ENCODE measurements at regions not wholly inside any gene's neighbourhood (a gene's known extent, or its start where the extent isn't known, plus 50 kb on each side); places are given as distances from the start of the nearest gene placed in this dataset.
"Not testable (repeated sequence)": the region's sequence is repeated elsewhere in the genome, so short reads cannot be mapped to it uniquely, and the experiment has no call there.

- H3K4me1 Mint-ChIP-seq, result peaks cover 2% of the 10 kb centered on the region
- POLR2A ChIA-PET, result no interaction called here
- H3K9me3 Mint-ChIP-seq, result peaks cover 13% of the 10 kb centered on the region
- DNase-seq (no peak), ATAC-seq (ENCODE audit: low read depth) (no peak)
- H3K4me3 Mint-ChIP-seq, result no peak overlapping the region
- H3K36me3 Mint-ChIP-seq, result no peaks in the 10 kb centered on the region
- no peaks in the 10 kb centered on the region for H3K27me3 Mint-ChIP-seq
- no peak overlapping the region for H3K27ac Mint-ChIP-seq
Observed at GRCh38 chr15:19988094-19988660, 553.4 kb downstream of the GOLGA6L6 start.

GRCh38 chr15:19987389-19988048 lies 554.1 kb downstream of the GOLGA6L6 start:
- H3K4me3 Mint-ChIP-seq, result no peak overlapping the region
- ATAC-seq (ENCODE audit: low read depth) (no peak), DNase-seq (no peak)
- POLR2A ChIA-PET, result no interaction called here
- no peak overlapping the region for H3K27ac Mint-ChIP-seq
- H3K36me3 Mint-ChIP-seq, result no peaks in the 10 kb centered on the region
- H3K27me3 Mint-ChIP-seq, result no peaks in the 10 kb centered on the region
- peaks cover 2% of the 10 kb centered on the region for H3K4me1 Mint-ChIP-seq
- peaks cover 13% of the 10 kb centered on the region for H3K9me3 Mint-ChIP-seq

- Mint-ChIP-seq H3K4me1 (peaks cover 2% of the 10 kb centered on the region), H3K9me3 (peaks cover 6% of the 10 kb centered on the region), H3K4me3 (no peak overlapping the region), H3K36me3 (no peaks in the 10 kb centered on the region), H3K27me3 (no peaks in the 10 kb centered on the region), H3K27ac (no peak overlapping the region)
- ATAC-seq (ENCODE audit: low read depth) (peak; percentile 47), DNase-seq (no peak)
- POLR2A ChIA-PET, result no interaction called here
Observed at GRCh38 chr15:19984101-19984500, 557.5 kb downstream of the GOLGA6L6 start.

- no peak overlapping the region for H3K27ac Mint-ChIP-seq
- no peaks in the 10 kb centered on the region for H3K36me3 Mint-ChIP-seq
- POLR2A ChIA-PET, result no interaction called here
- H3K9me3 Mint-ChIP-seq, result no peaks in the 10 kb centered on the region
- H3K27me3 Mint-ChIP-seq, result no peaks in the 10 kb centered on the region
- no peaks in the 10 kb centered on the region for H3K4me1 Mint-ChIP-seq
- ATAC-seq (ENCODE audit: low read depth) (no peak), DNase-seq (no peak)
- no peak overlapping the region for H3K4me3 Mint-ChIP-seq
Observed at GRCh38 chr15:19974998-19975397, 566.6 kb downstream of the GOLGA6L6 start.

- DNase-seq (peak; percentile 33), ATAC-seq (ENCODE audit: low read depth) (no peak)
- Mint-ChIP-seq H3K4me1 (no peaks in the 10 kb centered on the region), H3K27me3 (no peaks in the 10 kb centered on the region), H3K27ac (no peak overlapping the region), H3K4me3 (no peak overlapping the region), H3K36me3 (no peaks in the 10 kb centered on the region), H3K9me3 (peaks cover 2% of the 10 kb centered on the region)
- POLR2A ChIA-PET, result no interaction called here
Observed at GRCh38 chr15:19973718-19974117, 567.9 kb downstream of the GOLGA6L6 start.

- DNase-seq; H3K4me3 Mint-ChIP-seq; H3K36me3 Mint-ChIP-seq; POLR2A ChIA-PET; H3K27me3 Mint-ChIP-seq; H3K4me1 Mint-ChIP-seq; H3K27ac Mint-ChIP-seq; H3K9me3 Mint-ChIP-seq; ATAC-seq (ENCODE audit: low read depth): not testable (repeated sequence)
Observed at GRCh38 chr15:19972582-19972981, 569.0 kb downstream of the GOLGA6L6 start.

GRCh38 chr15:19965574-19965973 lies 576.0 kb downstream of the GOLGA6L6 start:
- H3K4me3 Mint-ChIP-seq; H3K4me1 Mint-ChIP-seq; POLR2A ChIA-PET; H3K27me3 Mint-ChIP-seq; H3K27ac Mint-ChIP-seq; H3K9me3 Mint-ChIP-seq; DNase-seq; H3K36me3 Mint-ChIP-seq; ATAC-seq (ENCODE audit: low read depth): not testable (repeated sequence)

GRCh38 chr15:19964480-19964879 lies 577.1 kb downstream of the GOLGA6L6 start:
- H3K4me1 Mint-ChIP-seq; DNase-seq; POLR2A ChIA-PET; H3K27me3 Mint-ChIP-seq; H3K4me3 Mint-ChIP-seq; H3K9me3 Mint-ChIP-seq; H3K36me3 Mint-ChIP-seq; ATAC-seq (ENCODE audit: low read depth); H3K27ac Mint-ChIP-seq: not testable (repeated sequence)

GRCh38 chr15:19956124-19956796 lies 585.3 kb downstream of the GOLGA6L6 start:
- DNase-seq (no peak), ATAC-seq (ENCODE audit: low read depth) (no peak)
- H3K27ac Mint-ChIP-seq, result no peak overlapping the region
- no peak overlapping the region for H3K4me3 Mint-ChIP-seq
- H3K9me3 Mint-ChIP-seq, result peaks cover 13% of the 10 kb centered on the region
- no peaks in the 10 kb centered on the region for H3K27me3 Mint-ChIP-seq
- H3K36me3 Mint-ChIP-seq, result no peaks in the 10 kb centered on the region
- POLR2A ChIA-PET, result no interaction called here
- no peaks in the 10 kb centered on the region for H3K4me1 Mint-ChIP-seq

GRCh38 chr15:19944261-19944888 lies 597.2 kb downstream of the GOLGA6L6 start:
- H3K36me3 Mint-ChIP-seq, result no peaks in the 10 kb centered on the region
- no peaks in the 10 kb centered on the region for H3K4me1 Mint-ChIP-seq
- no peaks in the 10 kb centered on the region for H3K27me3 Mint-ChIP-seq
- H3K4me3 Mint-ChIP-seq, result no peak overlapping the region
- POLR2A ChIA-PET, result no interaction called here
- no peak overlapping the region for H3K27ac Mint-ChIP-seq
- no peak for ATAC-seq (ENCODE audit: low read depth)
- no peak for DNase-seq
- peaks cover 4% of the 10 kb centered on the region for H3K9me3 Mint-ChIP-seq

- DNase-seq (no peak), ATAC-seq (ENCODE audit: low read depth) (no peak)
- Mint-ChIP-seq H3K36me3 (no peaks in the 10 kb centered on the region), H3K27me3 (no peaks in the 10 kb centered on the region), H3K9me3 (peaks cover 4% of the 10 kb centered on the region), H3K4me3 (no peak overlapping the region), H3K27ac (no peak overlapping the region), H3K4me1 (no peaks in the 10 kb centered on the region)
- POLR2A ChIA-PET, result no interaction called here
Observed at GRCh38 chr15:19943515-19943914, 598.1 kb downstream of the GOLGA6L6 start.

GRCh38 chr15:19903281-19903680 lies 638.3 kb downstream of the GOLGA6L6 start:
- H3K27ac Mint-ChIP-seq; ATAC-seq (ENCODE audit: low read depth); POLR2A ChIA-PET; DNase-seq; H3K36me3 Mint-ChIP-seq; H3K27me3 Mint-ChIP-seq; H3K4me3 Mint-ChIP-seq; H3K4me1 Mint-ChIP-seq: not testable (repeated sequence)
- peaks cover 20% of the 10 kb centered on the region for H3K9me3 Mint-ChIP-seq

- POLR2A ChIA-PET; H3K27ac Mint-ChIP-seq; H3K4me3 Mint-ChIP-seq; ATAC-seq (ENCODE audit: low read depth); H3K4me1 Mint-ChIP-seq; H3K36me3 Mint-ChIP-seq; H3K27me3 Mint-ChIP-seq; DNase-seq: not testable (repeated sequence)
- peaks cover 20% of the 10 kb centered on the region for H3K9me3 Mint-ChIP-seq
Observed at GRCh38 chr15:19902388-19902787, 639.2 kb downstream of the GOLGA6L6 start.

- ATAC-seq (ENCODE audit: low read depth); DNase-seq; POLR2A ChIA-PET; H3K4me1 Mint-ChIP-seq; H3K4me3 Mint-ChIP-seq; H3K36me3 Mint-ChIP-seq; H3K27me3 Mint-ChIP-seq; H3K27ac Mint-ChIP-seq: not testable (repeated sequence)
- peaks cover 20% of the 10 kb centered on the region for H3K9me3 Mint-ChIP-seq
Observed at GRCh38 chr15:19901414-19901813, 640.2 kb downstream of the GOLGA6L6 start.

Measured in activated naive CD8-positive, alpha-beta T cell treated with anti-CD3 and anti-CD28 coated beads, Interleukin-2, amount 10 ng/mL, durations not matched to agents 7 days and 5 days (primary cell).